HG03354 (cell line): ENCODE measurements at regions not wholly inside any gene's neighbourhood (a gene's known extent, or its start where the extent isn't known, plus 50 kb on each side); places are given as distances from the start of the nearest gene placed in this dataset.
A peak's percentile ranks its signal among the peaks of the same experiment; 100 is the strongest.
"Not testable (repeated sequence)": the region's sequence is repeated elsewhere in the genome, so short reads cannot be mapped to it uniquely, and the experiment has no call there.

Experiments used
- ATAC-seq: cut with Tn5 transposase; IDR thresholded peaks from one replicate; pipeline ENCODE4 v1.9.1; 2021; ENCODE audit warnings: mild to moderate bottlenecking; ENCODE audit not compliant: unreplicated experiment, poor library complexity, severe bottlenecking

DNA sequence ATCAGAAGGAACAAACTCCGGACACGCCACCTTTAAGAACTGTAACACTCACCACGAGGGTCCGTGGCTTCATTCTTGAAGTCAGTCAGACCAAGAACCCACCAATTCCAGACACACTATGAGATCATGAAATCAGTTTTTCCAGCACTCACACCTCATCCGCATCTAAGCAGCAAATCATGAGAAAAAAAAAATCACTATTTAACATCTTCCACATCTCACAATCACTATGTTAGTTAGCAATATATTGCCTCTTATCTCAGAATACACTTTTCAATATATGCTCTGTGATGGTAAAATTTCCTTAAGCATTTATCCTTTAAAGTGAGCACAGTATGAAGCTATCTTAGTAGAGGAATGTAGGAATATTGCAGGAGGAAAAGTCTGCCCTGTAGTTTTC is 328.7 kb downstream of the FAM181B start:
- ATAC-seq: no peak

- no peak for ATAC-seq
Measured at GRCh38 chr11:82403640-82404305, 329.9 kb downstream of the FAM181B start.

DNA sequence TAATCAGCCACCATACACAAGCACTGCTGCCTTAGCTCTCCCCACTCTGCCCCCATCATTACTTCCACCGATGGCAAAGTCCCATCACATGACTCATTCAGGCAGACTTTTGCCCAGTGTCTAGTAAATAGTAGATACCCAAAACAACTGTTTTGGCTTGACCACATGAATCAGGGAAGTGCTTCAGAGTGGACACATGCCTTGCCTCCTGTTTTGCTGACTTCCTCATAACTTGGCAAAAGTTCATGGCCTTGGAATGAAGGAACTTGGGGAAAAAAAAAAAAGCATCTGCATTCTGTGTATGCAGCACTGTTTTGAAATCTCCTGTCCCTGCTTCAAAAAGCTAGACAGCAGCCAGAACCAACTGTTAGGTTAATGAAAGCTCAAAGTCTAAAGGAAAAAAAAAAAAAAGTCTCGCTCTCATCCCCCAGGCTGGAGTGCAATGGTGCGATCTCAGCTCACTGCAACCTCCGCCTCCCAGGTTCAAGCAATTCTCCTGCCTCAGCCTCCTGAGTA is 335.3 kb downstream of the FAM181B start:
- no peak for ATAC-seq

DNA sequence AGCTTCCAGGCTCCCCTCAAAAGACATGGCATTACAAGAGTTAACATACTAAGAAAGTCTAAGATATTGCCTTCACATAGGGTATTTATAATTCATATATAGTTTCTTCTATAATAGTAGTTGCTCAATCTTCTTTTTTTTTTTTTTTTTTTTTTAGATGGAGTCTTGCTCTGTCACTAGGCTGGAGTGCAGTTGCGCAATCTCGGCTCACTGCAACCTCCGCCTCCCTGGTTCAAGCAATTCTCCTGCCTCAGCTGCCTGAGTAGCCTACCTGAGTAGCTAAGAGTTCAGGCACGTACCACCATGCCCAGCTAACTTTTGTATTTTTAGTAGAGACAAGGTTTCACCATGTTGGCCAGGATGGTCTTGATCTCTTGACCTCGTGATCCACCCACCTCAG is 337.0 kb downstream of the FAM181B start:
- ATAC-seq: not testable (repeated sequence)

GRCh38 chr11:82384308-82384707 is 349.4 kb downstream of the FAM181B start:
- ATAC-seq: no peak

DNA sequence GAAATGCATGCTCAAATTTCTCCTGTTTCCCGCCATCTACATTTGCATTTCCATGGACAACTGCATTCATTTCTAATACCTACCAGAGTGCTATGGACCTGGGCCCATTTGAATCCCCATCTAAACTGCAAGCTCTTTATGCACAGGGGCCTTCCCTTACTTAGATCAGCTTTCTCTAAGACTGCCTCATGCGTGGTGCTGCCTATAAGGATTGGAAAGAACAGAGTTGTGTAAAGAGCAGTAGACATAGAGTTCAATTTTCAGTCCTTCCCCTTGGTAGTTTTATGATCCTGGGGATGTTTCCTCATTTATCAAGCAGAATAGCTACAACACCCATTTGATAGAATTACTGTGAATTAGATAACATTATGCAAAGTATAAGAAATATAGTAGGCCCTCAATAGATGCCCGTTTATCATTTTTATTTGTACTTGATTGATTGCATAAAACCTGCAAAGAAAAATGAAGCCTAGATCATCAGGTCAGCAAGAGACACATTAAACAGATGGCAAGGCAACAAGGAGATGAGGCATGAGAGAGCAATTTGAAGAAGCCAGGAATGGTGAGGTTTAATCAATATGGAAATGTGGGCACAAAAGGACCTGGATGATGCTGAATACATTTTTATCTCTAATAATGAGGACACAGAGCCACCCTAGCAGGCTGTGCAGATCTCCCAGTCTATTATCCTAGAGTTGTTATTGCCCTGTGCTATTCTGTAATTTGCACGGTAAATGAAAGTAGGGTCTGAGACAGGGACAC is 359.7 kb downstream of the FAM181B start:
- no peak for ATAC-seq

DNA sequence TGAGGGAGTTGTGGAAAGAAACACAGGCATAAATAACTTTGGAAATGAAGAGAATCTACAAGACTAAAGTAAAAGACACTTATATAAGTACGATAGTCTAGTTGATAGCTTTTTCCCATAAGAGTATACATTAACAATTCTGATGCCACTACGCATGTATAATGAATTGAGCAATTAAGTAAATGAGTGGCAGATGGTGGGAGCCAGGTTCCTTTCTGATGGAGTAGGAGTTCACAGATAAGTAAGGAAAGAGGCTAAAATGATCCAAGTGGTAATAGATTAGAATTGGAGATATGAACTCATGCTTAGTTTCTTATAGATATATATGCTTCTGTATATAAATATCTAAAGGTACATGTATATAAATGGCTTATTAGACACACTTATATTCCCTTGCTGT is 368.3 kb downstream of the FAM181B start:
- ATAC-seq: no peak

DNA sequence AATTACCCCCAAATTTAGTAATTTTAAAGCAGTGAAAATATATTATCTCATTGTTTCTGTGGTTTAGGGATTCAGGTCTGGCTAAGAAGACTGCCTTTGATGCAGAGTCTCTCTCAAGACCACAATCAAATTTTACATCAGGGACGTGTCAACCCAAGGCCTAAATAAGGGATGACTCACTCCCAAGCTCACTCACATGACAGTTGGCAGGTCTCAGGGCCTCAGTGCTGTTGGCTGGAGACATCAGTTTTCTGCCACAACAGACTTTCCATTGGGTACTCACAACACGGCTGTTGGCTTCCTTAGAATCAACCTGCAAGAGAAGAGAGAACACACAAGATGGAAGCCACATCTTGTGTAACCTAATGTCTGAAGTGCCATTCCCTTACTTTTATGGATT is 377.3 kb downstream of the FAM181B start:
- no peak for ATAC-seq

GRCh38 chr11:82355313-82355823 is 378.3 kb downstream of the FAM181B start:
- ATAC-seq: no peak

GRCh38 chr11:82326853-82327252 is 406.8 kb downstream of the FAM181B start:
- no peak for ATAC-seq

- no peak for ATAC-seq
Measured at GRCh38 chr11:82321206-82321605, 412.5 kb downstream of the FAM181B start.

- peak; percentile 70 for ATAC-seq
Measured at GRCh38 chr11:82315093-82315492, 418.6 kb downstream of the FAM181B start.

- no peak for ATAC-seq
Measured at GRCh38 chr11:82308979-82309378, 424.7 kb downstream of the FAM181B start.

DNA sequence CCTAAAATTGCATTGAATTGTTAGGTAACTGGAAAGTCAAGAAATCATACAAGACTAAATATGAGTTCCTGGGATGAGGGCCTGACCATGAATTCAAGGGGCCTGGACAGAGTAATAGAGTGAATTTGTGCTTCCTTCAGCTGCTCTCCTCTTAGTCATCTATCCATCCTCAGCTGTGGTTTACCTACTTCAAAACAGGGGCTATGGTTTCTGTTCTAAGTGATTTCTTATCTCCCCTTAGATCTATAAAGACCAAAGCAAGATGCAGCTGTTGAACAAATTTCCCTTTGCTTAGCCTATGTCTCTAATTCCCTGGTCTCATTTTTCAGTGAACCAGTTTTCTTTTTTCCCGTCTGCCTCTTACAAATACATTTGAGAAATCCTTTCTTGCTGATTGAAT is 428.5 kb downstream of the FAM181B start:
- ATAC-seq: no peak

GRCh38 chr11:82303671-82304070 is 430.0 kb downstream of the FAM181B start:
- ATAC-seq: no peak

GRCh38 chr11:82288471-82288870 is 445.2 kb downstream of the FAM181B start:
- no peak for ATAC-seq

GRCh38 chr11:82270870-82271269 is 462.8 kb downstream of the FAM181B start:
- ATAC-seq: no peak

DNA sequence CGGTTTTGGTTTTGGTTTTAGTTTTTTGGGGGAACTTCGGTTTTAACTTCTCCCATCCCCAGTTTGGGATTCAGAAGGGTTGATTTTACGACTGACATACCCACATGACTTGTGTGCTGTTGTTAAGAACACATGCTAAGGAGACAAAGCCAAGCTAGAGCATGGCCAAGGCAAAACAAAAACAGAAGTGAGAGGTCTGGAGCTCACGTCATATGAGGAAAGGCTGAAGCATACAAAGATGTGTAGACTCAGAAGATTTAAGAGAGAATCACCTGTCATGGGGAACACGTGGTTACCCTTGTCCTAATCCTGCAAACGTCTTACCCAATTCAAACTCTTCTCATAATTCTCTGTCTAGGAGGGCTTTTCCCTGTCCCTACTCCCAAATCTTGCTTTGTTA is 465.0 kb downstream of the FAM181B start:
- ATAC-seq: no peak

GRCh38 chr11:82267186-82267585 is 466.5 kb downstream of the FAM181B start:
- ATAC-seq: no peak

DNA sequence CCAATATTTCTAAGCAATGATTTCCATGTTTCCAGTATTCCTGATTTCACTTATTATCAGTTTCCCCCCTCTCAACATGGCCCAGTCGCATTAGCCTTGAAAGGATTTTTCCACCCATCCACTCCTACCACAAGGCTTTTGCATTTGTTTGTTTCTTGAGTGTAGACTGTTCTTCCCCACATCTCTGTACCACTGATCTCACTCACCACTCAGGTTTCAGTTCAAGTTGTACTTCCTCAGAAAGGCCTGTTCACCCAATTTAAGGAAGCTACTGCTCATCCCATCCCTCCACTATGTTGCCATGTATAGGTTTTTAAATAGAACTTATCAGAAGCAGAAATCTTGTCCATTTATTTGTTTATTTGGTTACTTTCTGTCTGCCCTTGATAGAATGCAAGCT is 472.3 kb downstream of the FAM181B start:
- ATAC-seq: no peak

GRCh38 chr11:82250047-82250446 is 483.6 kb downstream of the FAM181B start:
- no peak for ATAC-seq
